GM12878 (cell line): ENCODE measurements at regions not wholly inside any gene's neighbourhood (a gene's known extent, or its start where the extent isn't known, plus 50 kb on each side); places are given as distances from the start of the nearest gene placed in this dataset.

Source experiments
- ATAC-seq: fragments of 200-7000 bp; cut with Tn5 transposase; 3 replicates; pipeline ENCODE4 v1.9.1; 2020; ENCODE audit warnings: mild to moderate bottlenecking, moderate library complexity
- BruUV-seq: library from RNA; stranded (reverse); fragments of 400-500 nt; replicated peaks from 2 replicates; lab custom pipeline; 2021; lab: Mats Ljungman, UMichigan
- CTCF ChIA-PET: fragments of 300-600 bp; sonication (Branson Sonifier 250); formaldehyde crosslinking; extraction: SDS; loops from one replicate; lab custom pipeline; 2021; ENCODE audit warnings: inconsistent platforms; lab: Yijun Ruan, JAX
- POLR2A ChIA-PET: fragments of 350-600 bp; formaldehyde crosslinking; extraction: SDS; loops from one replicate; lab custom pipeline; 2021; ENCODE audit warnings: inconsistent platforms; lab: Charles Lee
- RAD21 ChIA-PET: fragments of 300-600 bp; sonication (Branson Sonifier 250); formaldehyde crosslinking; loops from one replicate; lab custom pipeline; 2023; ENCODE audit warnings: antibody characterized with exemption; ENCODE audit not compliant: unreplicated experiment; lab: Charles Lee
- SMC1A ChIA-PET: fragments of 300-600 bp; sonication (Branson Sonifier 250); formaldehyde crosslinking; loops from one replicate; lab custom pipeline; 2023; ENCODE audit not compliant: unreplicated experiment, uncharacterized antibody; lab: Charles Lee
- DNase-seq: peaks from one replicate; pipeline ENCODE4 v3.0.0-alpha.2; 2011; ENCODE audit warnings: low read depth, low spot score
- FAIRE-seq: peaks from 3 replicates; lab custom pipeline; 2011; peaks lifted over from hg19 to GRCh38; lab: Jason Lieb, UNC
- H2AFZ ChIP-seq: 2 replicates; pipeline ENCODE4 v1.6.0; 2011; ENCODE audit warnings: low read depth, low read length, control low read depth; ENCODE audit not compliant: control insufficient read depth
- H3K27ac ChIP-seq: 2 replicates; pipeline ENCODE4 v1.5.1; 2011; ENCODE audit warnings: control low read depth; ENCODE audit not compliant: control insufficient read depth, insufficient read depth
- H3K27me3 ChIP-seq, 2 experiments: replicated peaks in 1 of 2; 2 replicates each; pipeline versions ENCODE4 v1.6.0 to v1.6.1; 2011; ENCODE audit warnings: low read length in 1 of 2; ENCODE audit not compliant: control insufficient read depth in 2 of 2, insufficient read depth in 2 of 2
- H3K36me3 ChIP-seq, 2 experiments: 2 replicates each; pipeline ENCODE4 v1.5.1; 2011; ENCODE audit warnings: low read length in 1 of 2; ENCODE audit not compliant: control insufficient read depth in 2 of 2, insufficient read depth in 2 of 2
- H3K4me1 ChIP-seq: 2 replicates; pipeline ENCODE4 v1.6.1; 2011; ENCODE audit warnings: mild to moderate bottlenecking, low read length, moderate library complexity, mixed read lengths; ENCODE audit not compliant: control insufficient read depth, insufficient read depth
- H3K4me2 ChIP-seq: 2 replicates; pipeline ENCODE4 v1.6.0; 2011; ENCODE audit warnings: control low read depth; ENCODE audit not compliant: control insufficient read depth, insufficient read depth
- H3K4me3 ChIP-seq: fragments of 200-600 bp; sonication (generic); 2 replicates; pipeline ENCODE4 v1.5.1; 2016
- H3K79me2 ChIP-seq: 2 replicates; pipeline ENCODE4 v1.6.0; 2011; ENCODE audit warnings: low read length; ENCODE audit not compliant: control insufficient read depth, insufficient read depth
- H3K9ac ChIP-seq: 2 replicates; pipeline ENCODE4 v1.8.0; 2011; ENCODE audit warnings: low read length, control low read depth, mixed read lengths; ENCODE audit not compliant: control insufficient read depth, insufficient read depth
- H3K9me3 ChIP-seq: replicated peaks from 3 replicates; pipeline ENCODE4 v1.5.1; 2011; ENCODE audit warnings: mild to moderate bottlenecking, low read length; ENCODE audit not compliant: control insufficient read depth, insufficient read depth
- H4K20me1 ChIP-seq: 2 replicates; pipeline ENCODE4 v1.6.0; 2011; ENCODE audit not compliant: control insufficient read depth, insufficient read depth
- FOS ChIP-seq: IDR thresholded peaks from 3 replicates; pipeline ENCODE4 v1.6.1; 2011; ENCODE audit warnings: borderline replicate concordance; ENCODE audit not compliant: insufficient read length; ENCODE audit errors: extremely low read depth
- IKZF2 ChIP-seq, 2 experiments: fragments of 450-650 bp; IDR thresholded peaks; 2 replicates each; pipeline ENCODE4 v1.6.1; 2017; ENCODE audit warnings: mild to moderate bottlenecking in 2 of 2, moderate library complexity in 2 of 2
- KDM1A ChIP-seq: fragments of 200-600 bp; sonication (generic); IDR thresholded peaks from 2 replicates; pipeline ENCODE4 v1.6.1; 2016; ENCODE audit warnings: borderline replicate concordance
- REST ChIP-seq: IDR thresholded peaks from 2 replicates; pipeline ENCODE4 v1.6.1; 2012; ENCODE audit warnings: mild to moderate bottlenecking, low read depth, low read length
- WRNIP1 ChIP-seq: IDR thresholded peaks from 2 replicates; pipeline ENCODE4 v1.6.1; 2011; ENCODE audit warnings: low read depth, low read length, improper control_type of control experiment, borderline replicate concordance
- in situ Hi-C: fragments of 300-500 bp; cut with MboI; formaldehyde crosslinking; loops from 9 replicates; pipeline ENCODE4 v1.14.3; 2018; ENCODE audit warnings: mixed read lengths
- intact Hi-C: fragments of 100-400 bp; cut with micrococcal nuclease; formaldehyde crosslinking; loops from one replicate; pipeline ENCODE4 v1.14.2; 2022; ENCODE audit not compliant: unreplicated experiment
- TF ChIP-seq, protein P1 (sequence below): IDR thresholded peaks from 2 replicates; pipeline ENCODE4 v1.6.1; 2012; ENCODE audit warnings: low read depth, low read length, improper control_type of control experiment

DNA sequence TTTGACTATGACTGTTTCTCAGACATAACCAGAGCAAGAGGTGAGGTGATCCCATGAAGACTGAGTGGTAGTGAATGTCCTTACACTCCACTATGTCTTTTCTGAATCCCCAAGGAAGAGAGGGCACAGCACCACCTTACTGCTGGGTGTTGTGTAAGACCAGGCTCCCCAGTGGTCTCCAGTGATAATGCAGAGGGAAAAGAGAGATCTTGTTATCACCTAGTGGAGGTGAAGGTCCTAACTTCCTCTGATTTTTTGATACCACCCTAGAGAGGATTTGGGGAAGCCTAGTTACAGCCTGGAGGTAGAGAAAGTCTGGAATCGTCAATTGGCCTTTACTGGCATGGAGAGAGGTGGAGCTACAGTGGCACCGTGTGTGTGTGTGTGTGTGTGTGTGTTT, 288.0 kb upstream of the BCHE start (continued):
- TF ChIP-seq REST = no peak
- TF ChIP-seq, protein P1, sequence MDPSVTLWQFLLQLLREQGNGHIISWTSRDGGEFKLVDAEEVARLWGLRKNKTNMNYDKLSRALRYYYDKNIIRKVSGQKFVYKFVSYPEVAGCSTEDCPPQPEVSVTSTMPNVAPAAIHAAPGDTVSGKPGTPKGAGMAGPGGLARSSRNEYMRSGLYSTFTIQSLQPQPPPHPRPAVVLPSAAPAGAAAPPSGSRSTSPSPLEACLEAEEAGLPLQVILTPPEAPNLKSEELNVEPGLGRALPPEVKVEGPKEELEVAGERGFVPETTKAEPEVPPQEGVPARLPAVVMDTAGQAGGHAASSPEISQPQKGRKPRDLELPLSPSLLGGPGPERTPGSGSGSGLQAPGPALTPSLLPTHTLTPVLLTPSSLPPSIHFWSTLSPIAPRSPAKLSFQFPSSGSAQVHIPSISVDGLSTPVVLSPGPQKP = no peak
- no peak for TF ChIP-seq WRNIP1
- TF ChIP-seq KDM1A = no peak

- in situ Hi-C loops (no loop called here), intact Hi-C loops (no loop called here)
- FAIRE-seq = no peak
- no peaks in the 10 kb centered on the region for H4K20me1 ChIP-seq
- H3K79me2 ChIP-seq = no peaks in the 10 kb centered on the region
- H3K4me3 ChIP-seq = no peak overlapping the region
- RAD21 ChIA-PET = no interaction called here
- BruUV-seq = no TSS peak
- SMC1A ChIA-PET = no interaction called here
- DNase-seq = no peak
- H3K4me1 ChIP-seq = no peaks in the 10 kb centered on the region
- no peaks in the 10 kb centered on the region for H3K9me3 ChIP-seq
- no peak overlapping the region for H3K27ac ChIP-seq
- TF ChIP-seq IKZF2 (IDR thresholded peaks at IDR 0.05) = no peak
- TF ChIP-seq FOS = no peak
- ATAC-seq = no peak
- no peak overlapping the region for H3K4me2 ChIP-seq
- CTCF ChIA-PET = no interaction called here
- H2AFZ ChIP-seq = no peak overlapping the region
- no peaks in the 10 kb centered on the region for H3K36me3 ChIP-seq
- H3K27me3 ChIP-seq = no peaks in the 10 kb centered on the region
- no peak overlapping the region for H3K9ac ChIP-seq
- POLR2A ChIA-PET = no interaction called here
These were observed 286.4 kb upstream of the BCHE start for GRCh38 chr3:166123576-166123975.
